Body of pancreas (tissue), 4 donors: ENCODE measurements at regions not wholly inside any gene's neighbourhood (a gene's known extent, or its start where the extent isn't known, plus 50 kb on each side); places are given as distances from the start of the nearest gene placed in this dataset.

Experiments used
- ATAC-seq: fragments of 150-250 bp; one replicate; pipeline ENCODE4 v1.9.1; 2016
- DNase-seq, 4 donors: peaks; one replicate each; pipeline ENCODE4 v3.0.0-alpha.2; 2019
- H3K27ac ChIP-seq, 4 donors: fragments of 200-600 bp; sonication (generic); 1 replicate in 3 of 4; 2 replicates in 1 of 4; pipeline versions ENCODE4 v1.5.1 to v1.6.1; 2016 to 2019; ENCODE audit warnings: mild to moderate bottlenecking in 1 of 4, mixed read lengths in 1 of 4, moderate library complexity in 1 of 4
- H3K27me3 ChIP-seq, 2 donors: fragments of 200-600 bp; sonication (generic); one replicate each; pipeline ENCODE4 v1.6.0; 2016; ENCODE audit warnings: mild to moderate bottlenecking in 1 of 2
- H3K36me3 ChIP-seq, 2 donors: fragments of 200-600 bp; sonication (generic); replicated peaks in 1 of 2; 2 replicates each; pipeline ENCODE4 v1.5.1; 2016; ENCODE audit warnings: low read depth in 2 of 2; ENCODE audit not compliant: insufficient read depth in 1 of 2
- H3K4me1 ChIP-seq: fragments of 200-600 bp; sonication (generic); one replicate; pipeline ENCODE4 v1.6.0; 2016
- H3K4me3 ChIP-seq, 2 donors: fragments of 200-600 bp; sonication (generic); 1 replicate in 1 of 2; 2 replicates in 1 of 2; pipeline ENCODE4 v1.5.1; 2016 to 2019
- H3K9me3 ChIP-seq, 3 donors: fragments of 200-600 bp; sonication (generic); 1 replicate in 2 of 3; 2 replicates in 1 of 3; pipeline ENCODE4 v1.5.1; 2016
- CTCF ChIP-seq, 7 experiments: fragments of 450-650 bp in 4 of 7; fragments of 200-600 bp in 3 of 7; sonication (generic) in 3 of 7; IDR thresholded peaks; one replicate each; pipeline ENCODE4 v1.5.1; 2016 to 2019; ENCODE audit warnings: antibody characterized with exemption in 7 of 7
- POLR2A ChIP-seq, 3 donors: fragments of 450-650 bp; IDR thresholded peaks; one replicate each; pipeline ENCODE4 v1.6.1; 2016; ENCODE audit warnings: antibody characterized with exemption in 3 of 3, mild to moderate bottlenecking in 2 of 3
- WGBS, 2 donors: methylation state at CpG; one replicate each; pipeline ENCODE4 v1.1.5; 2017; 5-methylcytosine and 5-hydroxymethylcytosine counted together
- intact Hi-C: fragments of 100-400 bp; cut with DNase I; formaldehyde crosslinking; loops from one replicate; pipeline ENCODE4 v1.15.1; 2023

- DNase-seq (no peak), ATAC-seq (no peak)
- intact Hi-C loops, result no loop called here
- Histone ChIP-seq H3K4me3 (no peak overlapping the region), H3K27me3 (no peaks in the 10 kb centered on the region), H3K4me1 (no peaks in the 10 kb centered on the region), H3K27ac (no peak overlapping the region), H3K9me3 (no peaks in the 10 kb centered on the region), H3K36me3 (no peaks in the 10 kb centered on the region)
- TF ChIP-seq POLR2A (IDR thresholded peaks at IDR 0.05) (no peak), CTCF (IDR thresholded peaks at IDR 0.05) (no peak)
Observed at GRCh38 chr18:24757134-24757533, 296.7 kb downstream of the HRH4 start.

GRCh38 chr18:24761765-24762164 lies 301.3 kb downstream of the HRH4 start:
- intact Hi-C loops, result no loop called here
- TF ChIP-seq CTCF (IDR thresholded peaks at IDR 0.05) (no peak), POLR2A (IDR thresholded peaks at IDR 0.05) (no peak)
- H3K27me3 ChIP-seq, result no peaks in the 10 kb centered on the region
- H3K27ac ChIP-seq, result no peak overlapping the region
- no peaks in the 10 kb centered on the region for H3K4me1 ChIP-seq
- ATAC-seq, result no peak
- H3K9me3 ChIP-seq, result no peaks in the 10 kb centered on the region
- H3K36me3 ChIP-seq, result no peaks in the 10 kb centered on the region
- no peak overlapping the region for H3K4me3 ChIP-seq
- no peak for DNase-seq

GRCh38 chr18:24762511-24762910 lies 302.1 kb downstream of the HRH4 start:
- ATAC-seq, result no peak
- Histone ChIP-seq H3K4me3 (no peak overlapping the region), H3K9me3 (no peaks in the 10 kb centered on the region), H3K36me3 (no peaks in the 10 kb centered on the region), H3K4me1 (no peaks in the 10 kb centered on the region), H3K27ac (no peak overlapping the region), H3K27me3 (no peaks in the 10 kb centered on the region)
- TF ChIP-seq CTCF (IDR thresholded peaks at IDR 0.05), result no peak
- TF ChIP-seq POLR2A (IDR thresholded peaks at IDR 0.05), result no peak
- intact Hi-C loops, result no loop called here
- no peak for DNase-seq
- WGBS, 2 donors, result 39 to 52% methylated on average over 1 of the region's 1 CpG

- no peak overlapping the region for H3K4me3 ChIP-seq
- no peaks in the 10 kb centered on the region for H3K36me3 ChIP-seq
- no peaks in the 10 kb centered on the region for H3K9me3 ChIP-seq
- intact Hi-C loops, result no loop called here
- H3K27me3 ChIP-seq, result no peaks in the 10 kb centered on the region
- peak; percentile 21 for ATAC-seq
- 49 to 58% methylated on average over 6 of the region's 6 CpGs for WGBS, 2 donors
- peak in 2 of 4 donors; percentile 12 to 48 for DNase-seq
- no peak overlapping the region for H3K27ac ChIP-seq
- TF ChIP-seq POLR2A (IDR thresholded peaks at IDR 0.05) (no peak), CTCF (IDR thresholded peaks at IDR 0.05) (no peak)
- no peaks in the 10 kb centered on the region for H3K4me1 ChIP-seq
Observed at GRCh38 chr18:24763765-24764513, 303.5 kb downstream of the HRH4 start.

GRCh38 chr18:24764766-24765165 lies 304.3 kb downstream of the HRH4 start:
- Histone ChIP-seq H3K27me3 (no peaks in the 10 kb centered on the region), H3K4me1 (no peaks in the 10 kb centered on the region), H3K4me3 (no peak overlapping the region), H3K36me3 (no peaks in the 10 kb centered on the region), H3K27ac (no peak overlapping the region), H3K9me3 (no peaks in the 10 kb centered on the region)
- ATAC-seq, result no peak
- DNase-seq, result no peak
- TF ChIP-seq CTCF (IDR thresholded peaks at IDR 0.05), result no peak
- TF ChIP-seq POLR2A (IDR thresholded peaks at IDR 0.05), result no peak
- 45 to 63% methylated on average over 5 of the region's 5 CpGs for WGBS, 2 donors
- intact Hi-C loops, result no loop called here
